Stimulated activated CD4-positive, alpha-beta T cell treated with anti-CD3 and anti-CD28 coated beads, Interleukin-1b, Interleukin-23, amount 100 ng/mL, for 48 hours (primary cell): ENCODE measurements at regions not wholly inside any gene's neighbourhood (a gene's known extent, or its start where the extent isn't known, plus 50 kb on each side); places are given as distances from the start of the nearest gene placed in this dataset.
"Not testable (repeated sequence)": the region's sequence is repeated elsewhere in the genome, so short reads cannot be mapped to it uniquely, and the experiment has no call there.

Experiments
- DNase-seq: peaks from one replicate; pipeline ENCODE4 v3.0.0-alpha.2; 2020

DNA sequence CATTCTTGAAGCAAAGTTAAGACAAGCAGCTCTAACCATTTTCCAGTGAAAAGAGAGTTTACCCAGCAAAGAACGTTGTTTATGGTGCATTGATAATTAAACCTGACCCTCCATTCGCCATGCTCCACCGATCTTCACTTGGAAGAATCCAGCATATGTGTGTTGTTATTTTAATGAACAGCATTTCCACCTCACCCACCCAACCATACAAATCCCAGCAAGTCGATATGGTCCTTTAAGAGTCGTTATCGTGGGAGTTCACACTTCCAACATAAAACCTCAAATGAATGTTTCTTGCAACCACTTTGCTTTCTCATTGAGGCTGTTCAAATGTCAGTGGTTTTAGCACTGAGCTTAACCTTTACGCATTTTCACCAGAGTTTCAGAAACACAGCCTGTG lies 147.4 kb upstream of the LDB2 start:
- no peak for DNase-seq

DNA sequence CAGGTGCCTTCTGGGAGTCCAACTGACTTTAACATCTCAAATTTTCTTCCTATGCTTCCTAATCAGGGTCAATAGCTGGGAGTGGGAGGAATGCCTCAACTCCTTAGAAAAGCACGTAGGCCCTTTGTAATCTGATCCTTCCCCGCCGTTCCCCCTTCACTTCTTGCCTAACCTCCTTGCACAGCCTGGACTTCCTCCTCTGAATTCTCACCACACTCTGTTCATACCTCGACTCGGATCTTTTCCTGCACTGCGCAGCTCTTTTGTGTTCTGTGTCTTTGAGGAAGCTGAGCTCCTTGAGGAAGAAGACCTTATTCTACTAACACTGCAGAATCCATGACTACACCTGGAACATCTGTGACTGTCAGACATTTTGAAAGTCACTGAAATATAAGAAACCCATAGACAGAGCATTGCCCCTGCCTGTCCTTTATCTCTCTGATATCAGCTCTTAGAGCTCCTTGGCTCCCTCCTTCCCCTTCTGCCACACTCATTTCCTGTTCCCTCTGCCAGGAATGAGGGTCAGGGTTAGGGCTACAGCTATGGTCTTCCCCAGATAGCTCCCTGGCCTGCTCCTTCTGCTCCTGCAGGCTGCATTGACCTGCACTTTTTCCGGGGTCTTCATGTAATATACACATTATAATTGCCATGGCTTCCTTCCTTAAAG lies 140.2 kb upstream of the LDB2 start:
- no peak for DNase-seq

DNA sequence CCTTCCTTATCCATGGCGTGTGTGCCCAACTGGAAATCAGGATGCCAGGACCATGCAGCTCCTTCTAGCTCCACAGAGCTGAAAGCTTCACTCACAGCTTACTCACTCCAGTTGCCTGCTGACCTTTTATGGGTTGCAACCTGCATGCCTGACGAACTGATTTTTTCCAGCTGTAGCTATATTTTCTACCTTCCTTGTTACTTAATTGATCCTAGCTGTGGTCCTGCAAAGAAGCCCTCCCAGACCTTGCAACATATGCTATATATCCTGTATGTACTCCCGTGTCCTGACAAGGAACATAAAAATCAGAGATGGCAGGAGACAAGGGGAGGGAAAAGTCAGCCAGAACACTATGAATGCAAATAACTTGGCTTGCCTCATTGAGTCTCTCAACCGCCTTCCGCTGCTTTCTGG lies 135.3 kb upstream of the LDB2 start:
- no peak for DNase-seq

DNA sequence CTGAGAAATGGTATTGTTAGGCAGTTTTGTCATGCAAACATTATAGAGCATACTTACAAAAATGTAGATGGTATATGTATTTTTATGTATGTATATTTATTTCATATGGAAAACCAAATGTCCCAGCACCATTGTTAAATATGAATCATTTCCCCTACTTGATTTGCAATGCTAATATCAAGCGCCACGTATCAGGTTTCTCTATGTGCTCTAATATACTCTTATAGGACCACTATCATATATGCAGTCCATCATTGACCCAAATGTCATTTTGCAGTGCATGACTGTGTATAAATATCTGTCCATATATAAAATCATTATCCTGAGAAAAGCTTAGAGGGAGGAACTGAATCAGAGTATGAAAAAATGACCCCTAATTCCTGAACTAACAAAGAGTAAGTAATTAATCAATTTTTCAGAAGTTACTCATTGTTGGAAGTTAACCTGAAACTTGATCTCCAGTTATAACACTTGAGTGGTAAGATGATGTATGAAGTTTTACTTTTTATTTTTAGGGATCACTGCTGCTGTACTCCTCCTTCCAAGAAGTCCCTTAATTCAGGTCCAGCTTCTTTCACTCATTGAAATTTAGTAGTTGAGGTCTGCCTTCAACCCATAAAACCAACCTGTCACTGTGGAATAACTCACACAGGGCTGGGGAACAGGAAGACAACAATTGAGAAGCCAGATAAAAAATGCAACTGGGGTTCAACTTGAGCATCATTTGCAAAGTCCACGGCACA lies 134.8 kb upstream of the LDB2 start:
- no peak for DNase-seq

DNA sequence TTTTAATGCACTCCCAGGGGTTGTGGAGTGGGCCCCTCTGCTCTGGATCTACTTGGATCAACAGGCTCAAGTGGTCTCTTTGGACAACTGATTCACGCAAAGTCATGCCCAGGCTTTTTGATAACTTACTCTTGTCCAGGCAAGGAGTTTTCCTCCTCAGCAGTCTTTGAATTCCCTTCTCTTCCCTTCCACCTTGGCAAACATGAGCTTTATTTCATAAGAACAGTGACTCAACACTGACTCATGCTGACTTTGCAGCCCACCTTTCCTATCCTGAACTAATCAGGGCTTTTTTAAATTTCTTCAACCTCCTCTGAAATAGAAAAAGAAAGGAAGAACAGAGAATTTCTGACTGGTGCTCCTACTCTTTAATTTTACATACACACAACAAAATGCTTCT lies 132.1 kb upstream of the LDB2 start:
- no peak for DNase-seq

DNA sequence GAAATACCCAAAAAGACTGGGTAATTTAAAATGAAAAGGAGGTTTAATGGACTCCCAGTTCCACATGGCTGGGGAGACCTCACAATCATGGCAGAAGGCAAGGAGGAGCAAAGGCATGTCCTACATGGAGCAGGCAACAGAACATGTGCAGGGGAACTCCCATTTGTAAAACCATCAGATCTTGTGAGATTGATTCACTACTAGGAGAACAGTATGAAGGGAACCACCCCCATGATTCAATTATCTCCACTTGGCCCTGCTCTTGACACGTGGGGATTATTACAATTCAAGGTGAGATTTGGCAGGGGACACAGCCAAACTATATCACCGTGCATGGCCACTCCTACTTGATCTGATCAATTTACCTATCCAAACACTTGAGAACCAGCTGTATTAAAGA lies 131.5 kb upstream of the LDB2 start:
- no peak for DNase-seq

DNA sequence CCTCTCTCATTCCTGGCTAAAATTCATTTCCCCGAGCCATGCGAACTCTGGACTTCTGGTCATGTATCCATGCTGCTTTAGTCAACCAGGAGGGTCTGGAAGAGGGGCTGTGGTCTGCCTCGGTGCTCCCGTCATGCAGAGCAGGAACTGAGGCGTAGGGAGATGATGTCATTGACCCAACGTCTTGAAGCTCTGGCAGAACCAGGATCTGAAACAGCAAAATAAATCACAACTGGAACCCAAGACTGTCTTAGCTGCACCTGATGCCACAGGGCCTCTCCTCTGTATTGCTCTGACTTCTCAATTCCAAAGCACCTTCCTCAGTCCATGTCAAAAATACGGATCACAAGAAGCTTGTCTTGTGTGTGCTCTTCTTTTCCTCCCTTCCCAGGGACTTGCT lies 131.0 kb upstream of the LDB2 start:
- no peak for DNase-seq

DNA sequence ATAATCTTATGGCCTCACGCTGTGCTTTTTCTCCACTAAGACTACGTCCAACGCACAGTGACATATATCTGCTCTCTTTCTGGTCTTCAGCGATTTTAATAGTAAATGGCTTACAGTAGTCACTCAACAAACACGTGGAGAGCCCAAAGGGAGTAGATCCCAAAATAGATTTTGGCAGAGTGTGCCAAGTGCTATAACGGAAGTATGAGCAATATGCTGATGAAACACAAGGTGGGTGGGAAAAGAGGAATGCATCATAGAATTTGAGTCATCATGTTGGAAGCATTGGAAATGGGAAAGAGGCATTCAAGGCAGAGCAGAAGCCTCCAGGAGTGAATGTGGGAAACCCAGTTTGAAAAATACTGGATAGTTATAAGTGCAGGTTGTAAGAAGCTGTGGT lies 129.1 kb upstream of the LDB2 start:
- DNase-seq = no peak

DNA sequence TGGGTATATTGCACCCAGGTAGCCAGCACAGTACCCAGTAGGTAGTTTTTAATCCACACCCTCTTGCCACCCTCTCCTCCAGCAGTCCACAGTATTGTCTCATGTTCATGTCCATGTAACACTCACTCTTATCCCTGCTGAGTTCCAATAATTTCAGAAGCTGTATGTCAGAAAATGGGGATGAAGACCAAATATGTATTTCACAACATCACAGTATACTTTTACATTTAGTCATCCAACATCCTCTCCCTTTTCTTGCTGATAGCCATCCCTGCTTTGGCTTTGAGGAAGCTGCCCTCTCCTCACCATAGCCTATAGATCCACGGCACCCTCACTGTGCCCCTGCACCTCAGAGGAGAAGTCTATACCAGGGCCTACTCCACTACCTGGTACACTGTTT lies 126.0 kb upstream of the LDB2 start:
- DNase-seq = no peak

DNA sequence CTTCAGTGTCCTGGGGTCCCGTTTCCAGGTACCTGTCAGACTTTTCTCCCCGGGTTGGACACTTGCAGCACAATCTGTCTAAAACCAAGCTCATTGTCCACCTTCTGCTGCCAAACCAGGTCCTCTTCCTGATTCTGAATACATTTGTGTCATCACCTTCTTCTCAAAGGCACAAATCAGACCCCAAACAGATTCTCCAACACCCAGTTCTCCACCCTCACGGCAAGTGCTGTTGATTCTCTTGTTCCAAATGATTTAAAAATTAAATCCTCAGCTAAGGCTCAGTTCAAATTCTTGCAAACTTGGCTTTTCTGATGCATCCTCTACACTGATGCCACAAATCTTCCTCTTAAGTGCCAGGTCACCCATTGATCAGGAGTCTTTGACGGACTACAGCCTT lies 122.5 kb upstream of the LDB2 start:
- no peak for DNase-seq

DNA sequence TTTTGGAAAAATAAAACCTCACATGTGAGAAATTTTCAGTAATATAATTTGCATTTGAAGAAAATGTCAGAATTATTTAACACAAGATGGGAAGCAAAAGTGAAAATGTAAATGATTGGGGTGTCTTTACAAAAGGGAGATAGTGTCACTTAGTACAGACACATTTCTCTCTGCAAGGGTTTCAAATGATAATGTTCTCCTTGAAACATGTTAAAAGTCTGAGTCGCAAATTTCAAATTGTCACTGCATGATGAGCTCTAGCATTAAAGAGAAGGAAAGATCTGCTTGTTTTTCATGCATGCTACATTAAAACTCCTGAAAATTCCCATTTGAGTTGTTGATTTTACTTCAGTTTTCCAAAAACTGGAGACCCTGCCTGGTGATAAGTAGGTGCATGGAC lies 122.0 kb upstream of the LDB2 start:
- DNase-seq = no peak

DNA sequence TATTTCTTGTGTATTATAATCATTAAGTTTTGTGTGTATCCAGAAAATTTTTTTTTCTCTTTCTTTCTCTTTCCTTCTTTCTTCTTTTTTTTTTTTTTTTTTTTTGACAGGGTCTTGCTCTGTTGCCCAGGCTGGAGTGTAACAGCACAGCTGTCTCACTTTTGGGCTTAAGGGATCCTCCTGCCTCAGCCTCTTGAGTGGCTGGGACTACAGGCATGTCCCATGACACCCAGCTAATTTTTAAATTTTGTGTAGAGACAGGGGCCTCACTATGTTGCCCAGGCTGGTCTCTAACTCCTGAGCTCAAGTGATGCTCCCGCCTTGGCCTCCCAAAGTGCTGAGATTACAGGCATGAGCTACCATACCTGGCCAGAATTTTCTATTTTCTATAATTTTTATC lies 120.2 kb upstream of the LDB2 start:
- DNase-seq = not testable (repeated sequence)

DNA sequence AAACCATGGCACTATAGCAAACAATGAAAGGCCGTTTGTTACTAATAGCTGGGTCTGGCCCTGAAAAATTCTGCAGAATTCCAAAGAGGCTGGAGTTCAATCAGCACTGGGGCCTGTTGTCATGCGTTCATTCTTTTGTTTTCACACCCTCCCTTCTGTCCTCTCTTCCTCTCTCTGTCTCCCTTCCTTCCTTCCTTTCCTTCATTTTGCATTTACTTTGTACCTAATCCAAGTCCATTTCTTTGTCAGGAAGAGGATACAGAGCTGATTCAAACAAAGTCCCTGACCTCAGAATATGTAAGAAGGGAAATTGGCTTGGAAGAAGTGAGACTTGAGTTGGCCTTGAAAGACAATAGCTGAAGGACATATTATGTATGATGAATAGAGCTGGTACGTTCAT lies 119.6 kb upstream of the LDB2 start:
- DNase-seq = no peak

DNA sequence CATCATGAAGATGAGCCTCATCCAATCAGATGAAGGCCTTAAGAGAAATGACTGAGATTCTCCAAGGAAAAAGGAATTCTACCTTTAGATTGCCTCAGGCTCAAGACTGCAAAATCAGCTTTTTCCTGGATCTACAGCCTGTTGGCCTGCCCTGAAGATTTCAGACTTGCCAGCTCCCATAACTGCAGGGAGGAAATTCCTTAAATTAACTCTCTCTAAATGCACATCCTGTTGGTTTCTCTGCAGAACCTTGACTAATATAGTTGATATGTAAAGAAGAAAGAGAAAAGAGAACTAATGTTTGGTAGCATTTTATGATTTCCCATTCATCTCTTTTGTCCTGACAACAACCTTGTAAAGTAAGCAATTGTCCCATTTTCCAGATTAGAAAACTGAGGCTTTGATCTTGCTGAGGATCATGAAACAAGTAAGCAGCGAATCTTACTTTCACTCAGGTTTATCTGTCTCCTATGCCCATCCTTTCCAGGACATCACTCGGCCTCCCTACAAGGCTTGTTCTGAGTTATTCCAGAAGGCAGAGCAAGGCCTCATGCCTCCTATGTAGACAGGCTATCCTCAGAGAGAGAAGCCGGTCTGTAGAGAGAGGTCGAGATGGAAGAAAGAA lies 115.0 kb upstream of the LDB2 start:
- no peak for DNase-seq

DNA sequence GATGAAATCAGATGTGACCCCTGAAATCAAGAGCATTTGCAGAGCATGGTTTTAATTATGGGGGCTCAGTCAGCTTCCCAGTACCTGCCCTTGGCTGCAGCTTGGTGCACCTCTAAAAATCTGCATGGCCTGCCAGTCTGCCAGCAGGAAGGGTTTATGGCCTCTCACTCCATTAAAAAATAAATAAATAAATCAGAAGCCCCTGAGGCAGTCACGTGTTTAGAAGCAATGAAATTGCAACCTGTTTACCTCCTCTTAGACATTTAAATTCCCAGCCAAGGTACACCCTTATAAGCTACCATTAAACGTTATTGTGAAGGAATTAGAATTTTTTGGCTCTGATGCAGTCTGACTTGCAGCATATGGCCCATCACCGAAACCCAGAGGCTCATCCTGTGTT lies 114.0 kb upstream of the LDB2 start:
- DNase-seq = no peak

DNA sequence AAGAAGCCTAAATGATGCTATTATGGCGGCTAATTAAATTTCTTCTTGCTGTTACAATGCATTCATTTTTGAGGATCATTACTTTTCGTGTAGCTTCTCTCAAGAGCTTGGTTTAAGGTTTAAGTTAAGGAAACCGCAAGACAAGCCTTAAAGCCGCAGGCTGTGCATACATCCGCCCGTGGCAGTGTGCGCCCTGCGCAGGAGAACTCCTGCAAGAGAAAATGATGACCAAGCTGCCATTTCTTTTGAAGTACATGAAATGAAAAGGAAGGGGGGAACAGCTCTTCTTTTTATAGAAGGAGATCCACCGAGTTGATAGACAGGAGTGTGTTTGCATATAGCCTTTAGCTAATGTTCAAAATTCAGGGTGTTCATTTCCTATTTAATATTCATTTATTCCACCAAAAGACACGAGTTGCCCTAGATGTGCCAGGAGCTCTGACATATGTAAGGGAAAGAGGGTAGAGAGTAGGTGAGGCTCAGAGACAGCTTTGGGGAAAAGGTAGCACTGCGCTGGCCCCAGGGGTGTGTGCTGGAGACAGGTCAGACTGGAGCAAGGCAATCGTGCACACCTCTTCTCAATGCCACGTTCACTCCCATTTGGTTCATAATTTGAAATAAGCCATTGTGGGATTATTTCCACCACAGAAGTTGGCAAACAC lies 112.1 kb upstream of the LDB2 start:
- DNase-seq = no peak

DNA sequence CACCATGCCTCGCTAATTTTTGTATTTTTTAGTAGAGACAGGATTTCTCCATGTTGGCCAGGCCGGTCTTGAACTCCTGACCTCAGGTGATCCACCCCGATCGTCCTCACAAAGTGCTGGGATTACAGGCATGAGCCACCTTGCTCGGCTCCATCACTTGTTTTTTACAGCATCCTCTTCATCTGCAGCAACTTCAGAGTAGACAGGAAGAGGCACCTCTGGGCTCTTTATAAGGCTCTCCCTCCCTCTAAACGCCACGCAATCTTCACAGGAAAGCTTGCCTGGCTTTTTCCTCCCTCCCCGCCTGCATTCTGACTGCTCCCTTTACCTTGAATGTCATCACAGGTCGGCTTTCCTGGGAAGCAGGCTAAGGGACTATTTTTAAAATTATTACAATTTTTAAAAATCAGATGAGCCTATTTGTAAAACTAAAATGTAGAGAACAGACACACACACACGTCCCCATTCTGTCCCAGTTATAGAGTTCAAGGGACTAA lies 111.5 kb upstream of the LDB2 start:
- no peak for DNase-seq

DNA sequence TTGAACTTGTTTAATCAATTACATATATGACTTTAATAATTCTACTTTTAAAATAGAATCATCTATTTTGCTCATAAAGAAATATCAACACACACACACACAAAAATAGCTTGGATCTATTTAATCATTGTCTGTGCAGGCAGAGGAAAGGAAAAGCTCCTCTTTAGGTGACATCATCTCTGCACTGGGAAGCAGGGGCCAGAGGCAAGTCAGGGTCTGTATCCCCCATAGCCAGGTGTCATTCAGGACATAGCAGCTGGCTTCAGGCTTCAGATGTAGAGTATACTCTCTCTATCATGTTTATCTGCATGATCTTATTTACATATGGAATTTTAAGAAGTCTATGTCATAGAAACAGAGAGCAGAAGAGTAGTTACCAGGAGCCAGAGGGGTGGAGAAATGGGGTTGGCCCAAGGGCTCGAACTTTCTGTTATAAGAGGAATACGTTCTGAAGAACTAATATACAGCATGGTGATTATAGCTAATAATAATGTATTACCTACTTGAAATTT lies 110.4 kb upstream of the LDB2 start:
- no peak for DNase-seq

DNA sequence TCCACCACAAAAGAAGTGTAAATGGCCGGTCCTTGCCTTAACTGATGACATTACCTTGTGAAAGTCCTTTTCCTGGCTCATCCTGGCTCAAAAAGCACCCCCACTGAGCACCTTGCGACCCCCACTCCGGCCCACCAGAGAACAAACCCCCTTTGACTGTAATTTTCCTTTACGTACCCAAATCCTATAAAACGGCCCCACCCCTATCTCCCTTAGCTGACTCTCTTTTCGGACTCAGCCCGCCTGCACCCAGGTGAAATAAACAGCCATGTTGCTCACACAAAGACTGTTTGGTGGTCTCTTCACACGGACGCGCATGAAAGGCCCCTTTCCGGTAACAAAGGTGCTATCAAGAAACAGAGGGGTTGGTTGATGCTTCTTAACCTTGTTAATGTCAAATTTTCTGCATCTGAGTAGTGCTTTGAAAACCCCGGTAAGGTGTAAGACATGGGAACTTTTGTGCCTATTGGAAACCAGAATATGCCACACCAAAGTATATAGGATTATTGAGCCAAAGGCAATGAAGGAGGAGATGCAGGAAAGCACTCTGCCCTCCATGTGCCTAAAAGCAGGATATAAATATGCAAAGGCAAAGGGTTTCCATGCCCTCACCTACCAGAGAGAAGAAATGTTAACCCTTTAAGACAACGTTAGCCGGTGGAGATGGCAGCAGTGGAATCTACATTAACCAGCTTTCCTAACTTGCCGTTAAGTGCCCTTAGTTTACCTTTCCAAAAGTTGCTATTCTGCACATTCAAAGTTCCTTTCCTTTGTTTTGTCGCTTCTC lies 105.4 kb upstream of the LDB2 start:
- DNase-seq = not testable (repeated sequence)

DNA sequence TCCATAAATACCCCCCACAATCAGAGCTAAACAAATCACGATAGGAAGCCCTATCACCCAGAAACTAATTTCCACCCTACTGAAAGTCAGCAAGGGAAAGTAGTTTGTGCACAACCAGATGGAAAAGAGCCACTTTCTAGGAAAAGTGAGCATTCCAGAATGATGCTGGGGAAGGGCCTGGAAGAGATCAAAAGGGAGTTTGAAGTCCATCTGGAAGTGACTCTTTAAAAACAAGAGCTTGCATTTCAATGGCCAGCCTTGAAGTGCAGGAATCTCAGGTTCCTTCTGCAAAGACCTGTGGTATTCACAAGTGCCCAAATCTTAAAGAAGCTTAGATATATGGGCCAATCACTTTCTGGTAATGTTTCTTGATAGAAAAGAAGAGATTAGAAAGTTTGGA lies 97.0 kb upstream of the LDB2 start:
- DNase-seq = no peak

DNA sequence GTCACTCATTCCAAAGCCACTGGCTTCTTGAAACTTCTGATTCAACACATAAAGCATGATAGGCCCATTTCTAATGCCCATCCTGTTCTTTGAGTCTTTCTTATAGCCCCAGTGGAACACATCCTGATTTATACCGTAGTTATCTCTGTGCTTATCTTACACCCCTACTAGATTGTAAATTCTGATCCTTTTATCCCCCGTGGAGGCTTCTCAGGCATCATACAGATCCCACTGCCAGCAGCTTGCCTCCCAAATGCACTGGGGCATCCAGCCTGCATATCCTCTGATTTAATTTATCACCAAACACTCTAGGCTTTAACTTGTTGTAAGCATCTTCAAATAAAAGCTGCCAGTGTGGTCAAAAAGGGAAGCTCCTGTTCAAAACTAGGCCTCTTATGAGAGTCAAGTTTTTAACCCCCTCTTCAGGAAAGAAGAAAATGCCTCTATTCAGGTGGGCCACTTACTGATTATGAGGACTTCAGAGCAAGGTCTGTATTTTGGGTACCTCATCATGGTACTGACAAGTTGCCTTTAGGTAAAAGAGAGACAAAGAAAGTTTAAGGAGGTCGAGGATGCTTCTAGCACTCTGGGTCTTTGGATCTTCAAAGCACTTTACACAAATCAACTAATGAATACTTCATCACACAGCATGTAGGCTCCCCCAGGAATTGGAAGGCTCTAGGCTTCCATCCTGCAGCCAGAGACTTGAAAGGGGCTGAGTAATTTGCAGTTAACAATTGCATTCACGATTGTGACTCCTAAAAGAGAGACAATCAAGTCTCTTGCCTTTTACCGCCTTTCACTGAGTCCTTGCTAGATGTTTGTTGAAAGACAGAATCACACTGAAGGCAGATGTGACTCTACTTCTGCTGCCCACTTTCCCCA lies 95.8 kb upstream of the LDB2 start:
- DNase-seq = no peak
